ENCODE measurements at regions not wholly inside any gene's neighbourhood (a gene's known extent, or its start where the extent isn't known, plus 50 kb on each side); places are given as distances from the start of the nearest gene placed in this dataset.

DNA sequence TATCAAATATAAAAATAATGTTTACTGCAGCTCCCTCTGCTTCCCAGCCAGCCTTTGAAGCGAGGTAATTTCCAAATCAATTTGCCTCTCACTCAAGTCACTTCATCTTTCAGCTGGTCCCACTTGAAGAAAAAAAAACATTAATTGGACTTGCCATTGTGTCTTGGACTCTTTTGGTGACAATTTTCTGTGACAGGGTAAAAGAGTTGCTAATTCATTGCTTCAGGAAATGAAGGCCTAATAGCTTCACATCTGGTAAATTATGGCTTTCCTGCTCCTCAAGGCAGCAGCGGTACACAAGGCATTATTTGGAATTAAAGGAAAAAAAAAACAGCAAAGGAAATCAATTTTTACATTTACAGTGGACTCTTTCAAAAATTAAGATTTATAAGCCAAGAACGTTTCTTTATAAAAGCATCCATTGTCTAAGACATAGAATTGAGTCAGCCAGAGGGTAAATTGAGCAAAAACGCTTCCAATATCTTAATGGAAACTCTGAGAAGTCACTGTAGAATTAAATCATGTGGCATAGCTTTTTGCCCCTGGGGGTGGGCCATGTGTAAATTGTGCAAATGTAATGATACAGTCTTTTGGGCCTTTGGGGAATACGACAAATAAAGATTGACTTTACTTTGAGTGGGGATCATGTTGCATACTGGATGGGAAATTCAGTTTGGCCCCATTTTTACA, 102.5 kb downstream of the LYPLAL1 start:
- no peak for DNase-seq (ENCODE audit: low read depth in 2 of 2)

DNA sequence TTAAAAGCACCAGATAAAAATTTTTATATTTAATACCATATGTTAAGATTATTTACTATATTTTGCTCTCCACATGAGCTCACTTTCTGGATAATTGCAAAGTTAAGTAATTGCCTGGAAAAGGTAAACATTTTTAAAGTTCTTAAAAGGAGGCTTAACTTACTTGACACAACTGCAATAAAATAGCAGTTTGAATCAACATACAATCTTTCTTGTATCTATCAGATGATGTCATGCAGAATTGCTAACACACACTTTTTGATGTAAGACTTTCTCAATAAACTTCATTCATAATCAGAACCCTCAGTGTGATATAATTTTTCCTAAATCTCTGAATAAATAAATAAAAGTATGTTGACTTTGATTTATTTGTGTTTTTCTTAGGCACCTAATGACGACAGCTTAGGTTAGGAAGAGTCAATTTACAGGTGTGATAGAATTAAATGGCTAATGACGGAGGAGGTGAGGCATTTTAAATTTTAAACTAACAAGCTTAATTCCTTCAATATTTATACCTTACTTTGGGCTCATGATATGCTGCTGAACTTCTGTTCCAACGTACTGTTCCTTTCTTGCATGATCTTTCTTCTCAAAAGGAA, 99.5 kb downstream of the LYPLAL1 start:
- no peak for DNase-seq (ENCODE audit: low read depth in 2 of 2)

DNA sequence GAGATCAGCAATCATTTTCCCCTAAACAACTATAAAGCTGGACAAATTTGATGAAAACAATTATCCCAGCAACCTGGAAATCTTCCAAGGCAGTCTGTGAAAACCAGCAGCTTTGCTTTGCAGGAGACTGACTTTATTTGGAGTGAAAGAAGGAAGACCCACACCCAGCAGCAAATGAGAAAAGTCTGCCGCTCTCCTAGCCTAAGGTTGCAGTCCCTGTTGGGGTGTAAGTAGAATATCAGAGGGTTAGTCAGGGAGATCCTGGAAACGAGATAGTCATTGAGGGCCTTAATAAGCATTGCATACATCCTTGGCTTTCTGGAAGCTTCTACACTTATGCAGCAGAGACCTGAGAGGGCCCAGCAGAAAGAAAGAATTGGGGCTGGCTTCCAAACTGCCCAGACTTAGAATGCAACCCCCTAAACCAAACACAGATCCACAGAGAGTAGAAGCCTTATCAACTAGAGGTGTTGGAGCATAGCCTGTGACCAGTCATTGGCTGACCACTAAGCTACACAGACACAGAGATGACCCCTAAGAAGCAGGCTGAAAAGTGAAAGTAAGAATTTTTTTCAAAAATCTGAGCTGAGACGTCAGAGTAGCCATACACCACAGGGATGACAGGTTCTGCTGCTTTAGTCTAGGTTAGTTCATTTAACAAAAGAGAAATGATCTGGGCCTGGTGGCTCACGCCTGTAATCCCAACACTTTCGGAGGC, 98.3 kb downstream of the LYPLAL1 start:
- DNase-seq (ENCODE audit: low read depth in 2 of 2), result no peak

DNA sequence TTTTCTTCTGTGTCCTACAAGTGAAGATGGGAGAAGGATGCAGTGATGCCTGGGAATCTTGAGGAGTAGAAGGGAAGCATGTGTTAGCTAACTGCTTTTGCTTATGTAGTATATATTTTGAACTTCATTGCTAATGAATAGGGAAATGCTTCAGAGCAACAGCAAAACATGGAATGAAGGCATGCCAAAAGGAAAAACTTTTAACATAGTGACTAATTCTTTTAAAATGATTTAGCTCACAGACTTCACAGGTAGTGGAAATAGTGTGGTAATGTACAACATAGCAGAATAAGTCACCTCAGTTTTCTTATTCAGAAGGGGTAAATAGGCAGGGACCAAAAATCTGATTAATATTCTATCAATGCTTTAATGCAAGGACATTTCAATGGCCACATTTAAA, 95.5 kb downstream of the LYPLAL1 start:
- no peak for DNase-seq (ENCODE audit: low read depth in 2 of 2)

DNA sequence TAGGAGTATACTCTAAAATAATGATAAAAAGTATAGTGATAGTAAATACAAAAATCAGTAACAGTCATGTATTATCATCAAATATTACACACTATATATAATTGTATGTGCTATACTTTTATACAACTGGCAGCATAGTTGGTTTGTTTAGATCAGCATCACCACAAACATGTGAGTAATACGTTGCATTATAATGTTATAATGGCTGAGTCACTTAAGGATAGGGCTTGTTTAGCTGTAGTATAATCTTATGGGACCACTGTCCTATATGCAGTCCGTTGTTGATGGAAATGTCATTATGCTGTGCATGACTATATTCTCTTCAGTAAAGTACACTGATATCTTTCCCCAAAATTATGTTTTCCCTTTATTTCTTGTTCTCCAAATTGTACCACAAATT, 92.8 kb downstream of the LYPLAL1 start:
- no peak for DNase-seq (ENCODE audit: low read depth in 2 of 2)

DNA sequence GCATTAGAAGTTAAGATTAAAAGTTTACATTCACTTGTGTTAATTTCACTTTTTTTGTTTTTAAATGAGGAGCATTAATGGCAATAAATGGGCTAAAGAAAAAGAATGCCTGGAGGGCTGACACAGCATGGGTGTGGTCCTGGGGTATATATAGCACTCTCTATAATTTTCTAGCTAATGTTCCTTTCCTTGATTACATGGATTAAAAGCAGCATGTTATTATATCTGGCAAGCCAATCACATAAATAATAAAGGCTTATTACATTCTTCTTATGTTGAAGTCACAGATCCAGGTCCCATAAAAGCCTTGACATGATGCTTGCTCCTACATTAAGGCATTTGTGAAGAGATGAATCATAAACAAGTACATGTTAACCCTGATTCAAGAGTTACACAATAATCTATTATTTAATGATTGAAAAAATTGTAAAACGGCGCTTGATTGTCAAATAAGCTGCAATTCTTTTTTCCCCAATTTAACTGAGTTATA, 91.4 kb downstream of the LYPLAL1 start:
- no peak for DNase-seq (ENCODE audit: low read depth in 2 of 2)

DNA sequence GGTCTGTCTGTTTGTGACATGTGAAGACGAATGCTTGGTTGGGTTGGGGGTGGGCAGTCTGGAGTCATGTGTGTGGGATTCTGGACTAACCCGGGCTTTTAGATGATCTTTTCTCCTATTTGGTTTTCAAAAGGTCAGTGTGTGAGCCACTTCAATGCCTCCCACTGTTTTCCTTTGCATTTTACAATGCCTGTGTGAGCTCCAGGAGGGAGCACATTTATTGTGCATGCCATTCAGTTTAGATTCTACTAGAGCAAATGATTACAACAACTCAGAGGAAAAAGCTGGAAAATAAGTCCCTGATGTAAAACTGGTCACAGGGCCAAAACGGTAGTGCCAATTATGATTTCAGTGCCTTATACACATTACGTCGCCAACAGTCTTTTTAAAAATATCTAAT, 90.9 kb downstream of the LYPLAL1 start:
- no peak for DNase-seq (ENCODE audit: low read depth in 2 of 2)

Measured in stimulated activated CD8-positive, alpha-beta memory T cell treated with anti-CD3 and anti-CD28 coated beads, Interleukin-15, amount 100 ng/mL, for 48 hours (primary cell).